ENCODE measurements at regions not wholly inside any gene's neighbourhood (a gene's known extent, or its start where the extent isn't known, plus 50 kb on each side); places are given as distances from the start of the nearest gene placed in this dataset.

DNA sequence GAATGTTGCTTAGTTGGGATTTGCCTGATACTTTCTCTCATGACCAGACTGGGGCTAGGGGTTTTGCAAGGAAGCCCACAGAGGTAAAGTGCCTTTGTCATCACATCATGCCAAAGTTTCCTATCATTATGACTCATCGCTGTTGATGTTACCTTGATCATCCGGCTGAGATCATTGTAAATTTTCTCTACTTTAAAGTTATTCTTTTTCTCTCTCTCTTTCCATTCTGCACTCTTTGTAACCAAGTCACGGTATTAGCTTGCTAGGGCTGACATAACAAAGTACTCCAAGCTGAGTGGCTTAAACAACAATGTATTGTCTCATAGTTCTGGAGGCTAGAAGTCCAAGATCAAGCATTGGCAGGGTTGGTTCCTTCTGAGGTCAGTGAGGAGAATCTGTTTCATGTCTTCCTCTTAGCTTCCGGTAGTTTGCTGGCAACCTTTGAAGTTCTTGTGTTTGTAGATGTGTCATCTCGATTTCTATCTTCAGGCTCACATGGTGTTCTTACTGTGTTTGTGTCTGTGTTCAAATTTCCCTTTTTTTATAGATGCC lies 113.0 kb downstream of the DTHD1 start:
- TF ChIP-seq, protein P1, sequence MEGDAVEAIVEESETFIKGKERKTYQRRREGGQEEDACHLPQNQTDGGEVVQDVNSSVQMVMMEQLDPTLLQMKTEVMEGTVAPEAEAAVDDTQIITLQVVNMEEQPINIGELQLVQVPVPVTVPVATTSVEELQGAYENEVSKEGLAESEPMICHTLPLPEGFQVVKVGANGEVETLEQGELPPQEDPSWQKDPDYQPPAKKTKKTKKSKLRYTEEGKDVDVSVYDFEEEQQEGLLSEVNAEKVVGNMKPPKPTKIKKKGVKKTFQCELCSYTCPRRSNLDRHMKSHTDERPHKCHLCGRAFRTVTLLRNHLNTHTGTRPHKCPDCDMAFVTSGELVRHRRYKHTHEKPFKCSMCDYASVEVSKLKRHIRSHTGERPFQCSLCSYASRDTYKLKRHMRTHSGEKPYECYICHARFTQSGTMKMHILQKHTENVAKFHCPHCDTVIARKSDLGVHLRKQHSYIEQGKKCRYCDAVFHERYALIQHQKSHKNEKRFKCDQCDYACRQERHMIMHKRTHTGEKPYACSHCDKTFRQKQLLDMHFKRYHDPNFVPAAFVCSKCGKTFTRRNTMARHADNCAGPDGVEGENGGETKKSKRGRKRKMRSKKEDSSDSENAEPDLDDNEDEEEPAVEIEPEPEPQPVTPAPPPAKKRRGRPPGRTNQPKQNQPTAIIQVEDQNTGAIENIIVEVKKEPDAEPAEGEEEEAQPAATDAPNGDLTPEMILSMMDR (IDR thresholded peaks at IDR 0.05; ENCODE audit: poor library complexity): no peak
- TF ChIP-seq EZH2 (IDR thresholded peaks at IDR 0.05; ENCODE audit: borderline replicate concordance): no peak

All from hepatocyte (in vitro differentiated cells).